Coronary artery (tissue), 2 donors: ENCODE measurements at regions not wholly inside any gene's neighbourhood (a gene's known extent, or its start where the extent isn't known, plus 50 kb on each side); places are given as distances from the start of the nearest gene placed in this dataset.
"Not testable (repeated sequence)": the region's sequence is repeated elsewhere in the genome, so short reads cannot be mapped to it uniquely, and the experiment has no call there.

ENCODE experiments used
- DNase-seq: peaks from one replicate; pipeline ENCODE4 v3.0.0-alpha.2; 2017; ENCODE audit warnings: low spot score
- H3K27ac ChIP-seq, 2 donors: fragments of 200-600 bp; sonication (generic); one replicate each; pipeline ENCODE4 v1.5.1; 2016 to 2019
- H3K4me3 ChIP-seq: fragments of 200-600 bp; sonication (generic); 2 replicates; pipeline ENCODE4 v1.5.1; 2016; ENCODE audit warnings: mild to moderate bottlenecking, moderate library complexity
- CTCF ChIP-seq: fragments of 200-600 bp; sonication (generic); IDR thresholded peaks from one replicate; pipeline ENCODE4 v1.5.1; 2019; ENCODE audit warnings: antibody characterized with exemption

GRCh38 chr4:127448986-127449385 lies 183.8 kb upstream of the INTU start:
- DNase-seq: no peak
- Histone ChIP-seq H3K4me3 (no peak overlapping the region), H3K27ac (no peak overlapping the region)
- no peak for TF ChIP-seq CTCF

DNA sequence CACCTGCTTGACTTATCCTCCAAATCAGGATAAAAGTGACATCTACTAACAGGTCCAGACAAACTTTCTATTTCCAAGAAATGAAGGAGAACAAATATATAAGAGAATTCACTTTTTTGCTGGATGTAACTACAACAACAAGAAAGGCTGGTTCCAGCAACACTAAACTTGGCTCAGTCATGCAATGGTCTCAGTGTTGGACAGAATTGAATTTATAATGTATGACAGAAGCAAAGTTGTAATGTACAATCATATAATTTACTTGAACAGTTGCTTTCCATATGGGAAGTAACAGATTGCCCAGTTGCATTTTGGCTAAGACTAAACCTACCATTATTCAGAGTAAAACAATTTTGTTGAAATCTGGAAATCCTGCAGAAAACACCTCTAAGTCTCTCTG lies 183.3 kb upstream of the INTU start:
- DNase-seq: no peak
- Histone ChIP-seq H3K27ac (no peak overlapping the region), H3K4me3 (no peak overlapping the region)
- no peak for TF ChIP-seq CTCF

GRCh38 chr4:127450276-127450675 lies 182.5 kb upstream of the INTU start:
- no peak for TF ChIP-seq CTCF
- DNase-seq: no peak
- H3K27ac ChIP-seq: no peak overlapping the region
- H3K4me3 ChIP-seq: no peak overlapping the region

DNA sequence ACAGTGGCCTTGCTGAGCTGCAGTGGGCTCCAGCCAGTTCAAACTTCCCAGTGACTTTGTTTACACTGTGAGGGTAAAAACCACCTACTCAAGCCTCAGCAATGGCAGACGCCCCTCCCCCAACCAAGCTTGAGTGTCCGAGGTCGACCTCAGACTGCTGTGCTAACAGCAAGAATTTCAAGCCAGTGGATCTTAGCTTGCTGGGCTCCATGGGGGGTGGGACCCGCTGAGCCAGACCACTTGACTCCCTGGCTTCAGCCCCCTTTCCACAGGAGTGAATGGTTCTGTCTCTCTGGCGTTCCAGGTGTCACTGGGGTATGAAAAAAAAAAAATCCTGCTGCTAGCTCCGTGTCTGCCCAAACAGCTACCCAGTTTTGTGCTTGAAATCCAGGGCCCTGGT lies 168.9 kb upstream of the INTU start:
- TF ChIP-seq CTCF: no peak
- DNase-seq: no peak
- Histone ChIP-seq H3K4me3 (no peak overlapping the region), H3K27ac (no peak overlapping the region)

GRCh38 chr4:127469542-127469941 lies 163.2 kb upstream of the INTU start:
- no peak for DNase-seq
- TF ChIP-seq CTCF: no peak
- no peak overlapping the region for H3K4me3 ChIP-seq
- no peak overlapping the region for H3K27ac ChIP-seq

- no peak for DNase-seq
- no peak for TF ChIP-seq CTCF
- no peak overlapping the region for H3K4me3 ChIP-seq
- H3K27ac ChIP-seq: no peak overlapping the region
Measured at GRCh38 chr4:127469959-127470809, 162.6 kb upstream of the INTU start.

GRCh38 chr4:127478271-127478670 lies 154.5 kb upstream of the INTU start:
- DNase-seq, H3K27ac ChIP-seq, H3K4me3 ChIP-seq: not testable (repeated sequence)
